C4-2B (cell line): ENCODE measurements at regions not wholly inside any gene's neighbourhood (a gene's known extent, or its start where the extent isn't known, plus 50 kb on each side); places are given as distances from the start of the nearest gene placed in this dataset.

ENCODE experiments used
- ZFX ChIP-seq: fragments of 450-650 bp; IDR thresholded peaks from 2 replicates; pipeline ENCODE4 v1.6.1; 2017
- TF ChIP-seq, protein P1 (sequence below): fragments of 450-650 bp; conservative IDR thresholded peaks from 2 replicates; pipeline ENCODE4 v1.5.1; 2017; ENCODE audit warnings: mild to moderate bottlenecking

DNA sequence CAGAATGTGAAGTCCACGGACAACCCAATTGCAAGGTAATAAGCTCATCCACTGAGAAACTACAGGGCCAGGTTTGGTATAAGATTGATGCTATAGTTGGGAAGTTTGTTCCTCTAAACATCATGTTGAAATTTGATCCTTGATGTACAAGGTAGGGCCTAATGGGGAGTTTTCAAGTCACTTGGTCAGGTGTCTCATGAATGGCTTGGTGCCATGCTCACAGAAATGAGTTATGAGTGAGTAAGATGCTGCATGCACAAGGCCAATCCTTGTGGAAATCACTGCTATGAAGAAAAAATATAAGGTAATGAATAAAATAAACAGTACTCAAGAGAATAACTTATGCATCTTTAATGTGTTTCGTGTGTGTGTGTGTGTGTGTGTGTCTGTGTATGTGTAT is 1891.2 kb downstream of the NCAM2 start:
- TF ChIP-seq, protein P1, sequence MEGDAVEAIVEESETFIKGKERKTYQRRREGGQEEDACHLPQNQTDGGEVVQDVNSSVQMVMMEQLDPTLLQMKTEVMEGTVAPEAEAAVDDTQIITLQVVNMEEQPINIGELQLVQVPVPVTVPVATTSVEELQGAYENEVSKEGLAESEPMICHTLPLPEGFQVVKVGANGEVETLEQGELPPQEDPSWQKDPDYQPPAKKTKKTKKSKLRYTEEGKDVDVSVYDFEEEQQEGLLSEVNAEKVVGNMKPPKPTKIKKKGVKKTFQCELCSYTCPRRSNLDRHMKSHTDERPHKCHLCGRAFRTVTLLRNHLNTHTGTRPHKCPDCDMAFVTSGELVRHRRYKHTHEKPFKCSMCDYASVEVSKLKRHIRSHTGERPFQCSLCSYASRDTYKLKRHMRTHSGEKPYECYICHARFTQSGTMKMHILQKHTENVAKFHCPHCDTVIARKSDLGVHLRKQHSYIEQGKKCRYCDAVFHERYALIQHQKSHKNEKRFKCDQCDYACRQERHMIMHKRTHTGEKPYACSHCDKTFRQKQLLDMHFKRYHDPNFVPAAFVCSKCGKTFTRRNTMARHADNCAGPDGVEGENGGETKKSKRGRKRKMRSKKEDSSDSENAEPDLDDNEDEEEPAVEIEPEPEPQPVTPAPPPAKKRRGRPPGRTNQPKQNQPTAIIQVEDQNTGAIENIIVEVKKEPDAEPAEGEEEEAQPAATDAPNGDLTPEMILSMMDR = no peak
- TF ChIP-seq ZFX = no peak
